ENCODE measurements at regions not wholly inside any gene's neighbourhood (a gene's known extent, or its start where the extent isn't known, plus 50 kb on each side); places are given as distances from the start of the nearest gene placed in this dataset.

- POLR2A ChIA-PET = no interaction called here
Measured at GRCh38 chr3:176439729-176440128, 757.6 kb downstream of the TBL1XR1 start.

GRCh38 chr3:176431991-176432390 lies 765.3 kb downstream of the TBL1XR1 start:
- no peaks in the 10 kb centered on the region; the same call in 1 of the 2 replicates for H3K36me3 Mint-ChIP-seq
- no peaks in the 10 kb centered on the region for H3K27me3 Mint-ChIP-seq (ENCODE audit: low read depth)
- no peak for DNase-seq (ENCODE audit: low spot score)
- POLR2A ChIA-PET = no interaction called here
- CTCF ChIA-PET = no interaction called here
- H3K4me1 Mint-ChIP-seq = peaks cover 34% of the 10 kb centered on the region
- ATAC-seq = no peak
- TF ChIP-seq RORB (CRISPR knock-in tag; IDR thresholded peaks at IDR 0.05) (no peak), CREB1 (CRISPR knock-in tag; IDR thresholded peaks at IDR 0.05) (no peak), TEAD4 (CRISPR knock-in tag; IDR thresholded peaks at IDR 0.05) (no peak), NR3C1 (CRISPR knock-in tag; conservative IDR thresholded peaks at IDR 0.05; ENCODE audit: low read depth) (no peak), ZBTB21 (CRISPR knock-in tag; IDR thresholded peaks at IDR 0.05; ENCODE audit: borderline replicate concordance) (no peak), NFYB (CRISPR knock-in tag; conservative IDR thresholded peaks at IDR 0.05; ENCODE audit: low read depth) (no peak), MAX (CRISPR knock-in tag; IDR thresholded peaks at IDR 0.05) (no peak), ZNF423 (CRISPR knock-in tag; IDR thresholded peaks at IDR 0.05) (no peak), ERG (CRISPR knock-in tag; IDR thresholded peaks at IDR 0.05) (no peak), JAZF1 (CRISPR knock-in tag; IDR thresholded peaks at IDR 0.05) (no peak), RELA (CRISPR knock-in tag; IDR thresholded peaks at IDR 0.05; ENCODE audit: borderline replicate concordance) (no peak), MYBL2 (CRISPR knock-in tag; IDR thresholded peaks at IDR 0.05) (no peak)
- no peak overlapping the region for H3K27ac Mint-ChIP-seq
- no peak overlapping the region for H3K4me3 Mint-ChIP-seq
- H3K9me3 Mint-ChIP-seq = no peaks in the 10 kb centered on the region

More at GRCh38 chr3:176439729-176440128, 757.6 kb downstream of the TBL1XR1 start:
- Mint-ChIP-seq H3K27ac (no peak overlapping the region), H3K36me3 (no peaks in the 10 kb centered on the region), H3K4me3 (no peak overlapping the region), H3K4me1 (peaks cover 3% of the 10 kb centered on the region; the same call in 1 of the 2 replicates), H3K27me3 (ENCODE audit: low read depth) (no peaks in the 10 kb centered on the region), H3K9me3 (peaks cover 15% of the 10 kb centered on the region)
- DNase-seq (ENCODE audit: low spot score) = no peak
- TF ChIP-seq GABPB1 (CRISPR knock-in tag; IDR thresholded peaks at IDR 0.05) (no peak), CREM (CRISPR knock-in tag; IDR thresholded peaks at IDR 0.05) (no peak), TCF7 (CRISPR knock-in tag; IDR thresholded peaks at IDR 0.05; ENCODE audit: low read depth) (no peak), ARID4B (CRISPR knock-in tag; IDR thresholded peaks at IDR 0.05; ENCODE audit: borderline replicate concordance) (no peak), ELF4 (CRISPR knock-in tag; IDR thresholded peaks at IDR 0.05; ENCODE audit: low read depth) (no peak), ZNF138 (CRISPR knock-in tag; conservative IDR thresholded peaks at IDR 0.05) (no peak), ZNF671 (CRISPR knock-in tag; IDR thresholded peaks at IDR 0.05) (no peak)
- CTCF ChIA-PET = interaction anchor here (1.4 kb wide), 1 partner anchor 9 kb away, joined by 3 read pairs; no protein-coding TSS in a partner anchor
- ATAC-seq = no peak

GRCh38 chr3:176431038-176431418 lies 766.3 kb downstream of the TBL1XR1 start:
- H3K36me3 Mint-ChIP-seq = no peaks in the 10 kb centered on the region; the same call in 1 of the 2 replicates
- DNase-seq (ENCODE audit: low spot score) = no peak
- no peak overlapping the region for H3K27ac Mint-ChIP-seq
- ChIA-PET POLR2A (no interaction called here), CTCF (interaction anchor here (1.2 to 1.7 kb wide), 6 partner anchors 9 to 490 kb away, joined by 3 to 10 read pairs (median 5); no protein-coding TSS in a partner anchor)
- no peak overlapping the region for H3K4me3 Mint-ChIP-seq
- H3K4me1 Mint-ChIP-seq = peaks cover 40% of the 10 kb centered on the region
- ATAC-seq = no peak
- H3K27me3 Mint-ChIP-seq (ENCODE audit: low read depth) = no peaks in the 10 kb centered on the region
- H3K9me3 Mint-ChIP-seq = no peaks in the 10 kb centered on the region
- TF ChIP-seq ZNF532 (CRISPR knock-in tag; IDR thresholded peaks at IDR 0.05; ENCODE audit: borderline replicate concordance) (no peak), RORB (CRISPR knock-in tag; IDR thresholded peaks at IDR 0.05) (no peak), RELA (CRISPR knock-in tag; IDR thresholded peaks at IDR 0.05; ENCODE audit: borderline replicate concordance) (no peak), ZNF671 (CRISPR knock-in tag; IDR thresholded peaks at IDR 0.05) (no peak), NR1H2 (CRISPR knock-in tag; IDR thresholded peaks at IDR 0.05) (no peak), ZNF263 (CRISPR knock-in tag; IDR thresholded peaks at IDR 0.05; ENCODE audit: low read depth) (no peak), ETV6 (CRISPR knock-in tag; IDR thresholded peaks at IDR 0.05) (no peak), SOX15 (CRISPR knock-in tag; IDR thresholded peaks at IDR 0.05) (no peak)

Measured in WTC11 (cell line).